ENCODE measurements at regions not wholly inside any gene's neighbourhood (a gene's known extent, or its start where the extent isn't known, plus 50 kb on each side); places are given as distances from the start of the nearest gene placed in this dataset.

DNA sequence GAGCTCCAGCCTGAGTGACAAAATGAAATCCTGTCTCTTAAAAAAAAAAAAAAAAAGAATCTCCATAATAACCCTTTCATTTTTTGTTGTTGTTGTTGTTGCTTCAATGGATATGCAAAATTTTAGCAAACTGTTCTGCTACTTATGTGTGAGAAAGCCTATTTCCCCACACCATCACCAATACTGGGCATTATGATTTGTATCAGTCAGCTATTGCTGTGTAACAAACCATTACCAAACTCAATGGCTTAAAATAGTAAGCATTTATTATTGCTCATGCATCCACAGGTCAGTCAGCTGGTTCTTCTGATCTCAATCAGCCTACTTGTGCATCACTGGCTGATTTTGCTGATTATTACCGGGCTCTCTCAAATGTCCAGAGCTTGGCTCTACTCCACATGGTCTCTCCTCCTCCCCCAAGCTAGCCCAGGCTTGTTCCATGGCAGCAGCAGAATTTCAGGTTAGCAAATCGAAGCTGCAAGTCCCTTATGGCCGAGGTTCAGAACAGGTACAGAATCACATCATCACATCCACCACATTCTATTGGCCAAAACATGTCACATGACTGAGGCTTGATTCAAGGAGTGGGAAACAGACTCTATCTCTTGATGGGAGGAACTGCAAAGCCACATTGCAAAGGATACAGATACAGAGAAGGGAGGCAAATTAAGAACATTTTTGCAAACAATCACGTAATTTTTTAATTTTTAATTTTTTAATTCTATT is 135.1 kb downstream of the MN1 start:
- Mint-ChIP-seq H3K36me3 (no peaks in the 10 kb centered on the region), H3K27ac (no peak overlapping the region), H3K4me3 (no peak overlapping the region), H3K4me1 (no peaks in the 10 kb centered on the region), H3K9me3 (peaks cover 2 to 15% (median 9%) of the 10 kb centered on the region in 8 donors), H3K27me3 (peaks cover 16 to 20% of the 10 kb centered on the region in 2 donors)
- no peak overlapping the region for H3K4me3 ChIP-seq (ENCODE audit: low read length in 2 of 2)
- DNase-seq = no peak
- H3K27ac ChIP-seq (ENCODE audit: low read depth, low read length) = no peak overlapping the region
- no peaks in the 10 kb centered on the region for H3K36me3 ChIP-seq (ENCODE audit: insufficient read depth, low read length)
- ChIA-PET POLR2A (ENCODE audit: partially characterized antibody) (no interaction called here), CTCF (ENCODE audit: partially characterized antibody) (no interaction called here)
- intact Hi-C loops (cut with micrococcal nuclease) = no loop called here
- H3K4me1 ChIP-seq (ENCODE audit: insufficient read depth, low read length) = no peaks in the 10 kb centered on the region
- no peaks in the 10 kb centered on the region for H3K9me3 ChIP-seq (ENCODE audit: control insufficient read depth in 1 of 2, low read length in 2 of 2)
- H3K27me3 ChIP-seq (ENCODE audit: insufficient read depth, low read length) = no peaks in the 10 kb centered on the region

DNA sequence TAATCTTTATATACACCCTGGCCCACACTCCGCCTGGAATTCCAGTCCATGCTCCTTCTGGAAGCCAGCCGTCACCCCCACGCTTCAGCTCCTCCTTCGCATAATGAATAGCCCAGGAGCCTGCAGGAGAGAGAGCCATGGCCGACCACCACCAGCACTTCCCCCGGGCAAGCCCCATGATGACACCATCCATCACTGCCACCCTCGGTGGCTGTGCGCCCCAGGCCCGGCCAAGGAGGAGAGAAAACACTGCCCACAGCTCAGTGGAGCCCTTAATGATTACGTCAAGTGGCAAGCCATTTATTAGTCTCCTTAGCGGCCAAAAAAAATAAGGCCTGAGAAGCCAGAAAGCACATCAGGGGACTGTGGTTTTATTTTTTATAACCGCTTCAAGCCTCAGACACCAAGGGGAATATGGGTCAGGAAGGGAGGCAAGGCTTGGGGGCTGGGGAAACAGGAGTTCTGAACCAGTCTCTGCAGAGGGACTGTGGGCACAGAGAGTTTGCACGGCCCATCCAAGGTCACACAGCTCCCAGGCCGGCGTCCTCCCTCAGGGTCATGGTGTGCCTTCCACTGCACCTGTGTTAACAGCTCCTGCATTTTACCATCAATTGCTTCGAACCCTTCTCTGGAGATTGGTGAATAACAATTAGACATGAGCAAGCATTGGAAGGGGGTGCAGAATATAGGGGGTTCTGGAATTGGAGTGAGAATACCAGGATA is 134.3 kb downstream of the MN1 start:
- ChIA-PET POLR2A (ENCODE audit: partially characterized antibody) (no interaction called here), CTCF (ENCODE audit: partially characterized antibody) (no interaction called here)
- no peak for DNase-seq
- Histone ChIP-seq H3K9me3 (ENCODE audit: control insufficient read depth in 1 of 2, low read length in 2 of 2) (no peaks in the 10 kb centered on the region), H3K4me1 (ENCODE audit: insufficient read depth, low read length) (no peaks in the 10 kb centered on the region), H3K27me3 (ENCODE audit: insufficient read depth, low read length) (no peaks in the 10 kb centered on the region), H3K36me3 (ENCODE audit: insufficient read depth, low read length) (no peaks in the 10 kb centered on the region), H3K27ac (ENCODE audit: low read depth, low read length) (no peak overlapping the region), H3K4me3 (ENCODE audit: low read length in 2 of 2) (no peak overlapping the region)
- Mint-ChIP-seq H3K9me3 (peaks cover 2 to 15% (median 9%) of the 10 kb centered on the region in 8 donors), H3K4me3 (no peak overlapping the region), H3K27ac (no peak overlapping the region), H3K27me3 (peaks cover 16 to 20% of the 10 kb centered on the region in 2 donors), H3K4me1 (no peaks in the 10 kb centered on the region), H3K36me3 (no peaks in the 10 kb centered on the region)
- intact Hi-C loops (cut with micrococcal nuclease) = no loop called here

DNA sequence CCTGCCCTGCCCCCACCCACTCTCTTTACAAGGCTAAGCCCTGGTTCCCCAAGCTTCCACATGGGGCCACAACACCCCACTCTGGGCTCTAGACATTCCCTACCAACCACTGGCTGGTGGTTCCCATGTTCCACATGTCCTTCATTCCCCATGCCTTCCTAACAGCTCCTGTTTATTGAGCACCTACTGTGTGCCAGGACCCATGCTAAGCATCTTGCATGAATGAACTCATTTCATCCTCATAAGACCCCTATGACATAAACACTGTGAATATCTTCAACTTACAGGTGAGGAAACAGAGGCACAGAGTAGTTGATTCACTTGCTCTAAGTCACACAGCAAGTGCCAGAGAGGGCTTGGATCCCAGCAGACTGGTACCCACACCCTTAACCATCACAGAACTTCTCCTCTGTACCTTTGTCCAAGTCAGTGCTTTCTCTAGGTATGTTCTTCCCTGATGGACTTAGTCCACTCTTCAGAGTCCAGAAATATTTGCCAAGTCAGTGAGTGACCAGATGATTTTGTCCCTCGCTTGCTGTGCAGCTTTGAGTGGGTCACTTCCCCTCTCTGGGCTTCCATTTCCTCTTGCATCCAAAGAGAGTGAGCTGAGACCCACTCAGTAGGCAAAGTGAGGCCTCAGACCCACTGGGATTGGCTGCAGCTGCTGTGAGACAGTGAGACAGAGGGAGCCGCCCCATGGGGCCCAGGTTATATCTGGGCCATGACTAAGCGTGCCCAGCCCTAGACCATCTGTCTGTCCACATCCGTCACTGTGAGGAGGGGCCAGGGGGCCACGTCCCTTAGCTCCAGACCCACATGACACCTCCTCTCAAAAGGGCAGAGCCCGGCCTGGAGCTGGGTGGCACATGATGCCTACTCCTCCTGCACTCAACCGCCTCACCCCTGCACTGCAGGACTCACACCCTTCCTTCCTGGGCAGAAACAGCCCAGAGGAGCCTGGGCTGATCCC is 132.4 kb downstream of the MN1 start:
- no peak overlapping the region for H3K27ac ChIP-seq (ENCODE audit: low read depth, low read length)
- no peaks in the 10 kb centered on the region for H3K4me1 Mint-ChIP-seq
- no peaks in the 10 kb centered on the region for H3K4me1 ChIP-seq (ENCODE audit: insufficient read depth, low read length)
- no peak for DNase-seq
- ChIA-PET POLR2A (ENCODE audit: partially characterized antibody) (no interaction called here), CTCF (ENCODE audit: partially characterized antibody) (no interaction called here)
- H3K9me3 Mint-ChIP-seq = peaks cover 2 to 15% (median 9%) of the 10 kb centered on the region in 8 donors
- no peaks in the 10 kb centered on the region for H3K27me3 ChIP-seq (ENCODE audit: insufficient read depth, low read length)
- H3K36me3 ChIP-seq (ENCODE audit: insufficient read depth, low read length) = no peaks in the 10 kb centered on the region
- no peak overlapping the region for H3K4me3 Mint-ChIP-seq
- no peaks in the 10 kb centered on the region for H3K9me3 ChIP-seq (ENCODE audit: control insufficient read depth in 1 of 2, low read length in 2 of 2)
- H3K27ac Mint-ChIP-seq = peak overlapping the region in 1 of 7 donors; percentile 26
- H3K36me3 Mint-ChIP-seq = no peaks in the 10 kb centered on the region
- intact Hi-C loops (cut with micrococcal nuclease) = no loop called here
- H3K4me3 ChIP-seq (ENCODE audit: low read length in 2 of 2) = no peak overlapping the region
- peaks cover 17 to 23% of the 10 kb centered on the region in 2 donors for H3K27me3 Mint-ChIP-seq

DNA sequence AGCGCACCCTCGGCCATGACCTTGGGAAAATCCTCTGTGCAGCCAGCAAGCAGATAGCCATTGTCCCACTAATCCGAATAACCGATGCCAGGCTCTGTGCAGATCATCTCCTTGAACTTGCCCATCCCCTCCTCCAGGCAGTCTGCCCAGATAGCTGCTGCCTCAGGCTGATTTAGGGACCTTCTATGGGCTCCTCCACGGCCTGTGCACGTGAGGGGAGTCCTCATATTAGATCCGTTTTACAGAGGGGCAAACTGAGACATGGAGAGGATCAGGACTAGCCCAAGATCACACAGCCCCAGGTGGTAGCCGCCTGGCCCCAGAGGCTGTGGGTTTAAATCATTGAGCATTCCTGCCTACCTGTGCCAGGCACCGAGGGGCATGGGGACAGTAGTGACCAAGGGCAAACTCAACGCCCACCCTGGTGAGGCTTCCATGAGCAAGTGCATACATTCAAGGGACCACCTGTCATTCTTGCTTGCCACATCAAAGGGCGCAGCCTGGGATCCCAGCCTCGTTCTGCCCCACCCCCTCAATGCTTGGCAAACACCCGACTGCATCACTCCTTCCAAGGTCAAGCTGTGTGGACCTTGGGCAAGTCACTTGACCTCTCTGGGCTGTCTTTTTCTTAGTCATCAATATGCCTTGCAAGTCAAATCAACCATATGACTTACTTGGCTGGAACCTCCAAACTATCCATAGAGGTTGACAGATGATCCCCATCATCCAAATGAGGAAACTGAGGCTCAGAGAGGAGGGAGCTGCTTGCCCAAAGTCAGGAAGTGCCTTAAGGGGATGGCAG is 131.6 kb downstream of the MN1 start:
- Histone ChIP-seq H3K4me1 (ENCODE audit: insufficient read depth, low read length) (no peaks in the 10 kb centered on the region), H3K4me3 (ENCODE audit: low read length in 2 of 2) (no peak overlapping the region), H3K27me3 (ENCODE audit: insufficient read depth, low read length) (no peaks in the 10 kb centered on the region), H3K36me3 (ENCODE audit: insufficient read depth, low read length) (no peaks in the 10 kb centered on the region), H3K27ac (ENCODE audit: low read depth, low read length) (no peak overlapping the region), H3K9me3 (ENCODE audit: control insufficient read depth in 1 of 2, low read length in 2 of 2) (no peaks in the 10 kb centered on the region)
- ChIA-PET POLR2A (ENCODE audit: partially characterized antibody) (no interaction called here), CTCF (ENCODE audit: partially characterized antibody) (no interaction called here)
- peak overlapping the region in 1 of 7 donors; percentile 26 for H3K27ac Mint-ChIP-seq
- peaks cover 23 to 25% of the 10 kb centered on the region in 2 donors for H3K27me3 Mint-ChIP-seq
- peaks cover 2 to 15% (median 9%) of the 10 kb centered on the region in 8 donors for H3K9me3 Mint-ChIP-seq
- H3K4me3 Mint-ChIP-seq = no peak overlapping the region
- no peaks in the 10 kb centered on the region for H3K36me3 Mint-ChIP-seq
- no peak for DNase-seq
- no peaks in the 10 kb centered on the region for H3K4me1 Mint-ChIP-seq
- intact Hi-C loops (cut with micrococcal nuclease) = no loop called here

DNA sequence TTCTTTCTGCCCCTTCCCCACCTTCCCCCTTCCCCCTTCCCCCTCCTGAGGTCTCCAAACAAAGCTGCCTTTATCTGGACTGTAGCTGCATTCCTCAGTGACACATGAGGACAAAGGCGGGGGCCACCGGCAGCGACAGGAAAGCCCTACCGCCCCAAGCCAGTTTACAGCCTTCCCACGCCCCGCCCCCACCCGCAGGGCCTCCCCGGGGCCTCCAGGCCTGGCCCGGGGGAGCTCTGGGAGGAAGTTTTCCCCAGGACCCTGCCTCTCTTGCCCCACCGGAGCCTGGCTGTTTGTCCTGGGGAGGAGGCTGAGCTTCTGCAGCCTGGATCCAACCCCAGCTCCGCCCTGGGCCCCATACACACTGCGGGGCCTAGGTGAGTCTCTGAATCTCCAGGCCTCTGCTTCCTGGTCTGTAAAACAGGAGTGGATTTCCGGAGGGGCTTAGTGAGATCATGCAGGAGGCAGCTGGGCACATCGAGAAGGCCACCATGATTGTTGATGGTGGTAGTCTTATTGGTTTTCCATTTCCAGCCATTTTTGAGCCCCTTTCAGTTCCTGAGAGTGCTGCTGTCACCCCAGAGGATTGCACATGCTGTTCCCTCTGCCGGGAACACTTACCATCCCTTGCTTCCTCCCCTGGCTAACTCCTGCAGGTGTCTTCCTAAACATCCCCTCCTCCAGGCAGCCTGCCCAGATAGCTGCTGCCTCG is 130.7 kb downstream of the MN1 start:
- H3K36me3 Mint-ChIP-seq = no peaks in the 10 kb centered on the region
- H3K4me3 Mint-ChIP-seq = no peak overlapping the region
- Histone ChIP-seq H3K27ac (ENCODE audit: low read depth, low read length) (no peak overlapping the region), H3K27me3 (ENCODE audit: insufficient read depth, low read length) (no peaks in the 10 kb centered on the region), H3K36me3 (ENCODE audit: insufficient read depth, low read length) (no peaks in the 10 kb centered on the region), H3K9me3 (ENCODE audit: control insufficient read depth in 1 of 2, low read length in 2 of 2) (no peaks in the 10 kb centered on the region), H3K4me1 (ENCODE audit: insufficient read depth, low read length) (no peaks in the 10 kb centered on the region), H3K4me3 (ENCODE audit: low read length in 2 of 2) (no peak overlapping the region)
- H3K27me3 Mint-ChIP-seq = peaks cover 23 to 25% of the 10 kb centered on the region in 2 donors
- H3K4me1 Mint-ChIP-seq = no peaks in the 10 kb centered on the region
- intact Hi-C loops (cut with micrococcal nuclease) = no loop called here
- no peak overlapping the region for H3K27ac Mint-ChIP-seq
- CTCF ChIA-PET (ENCODE audit: partially characterized antibody) = no interaction called here
- POLR2A ChIA-PET (ENCODE audit: partially characterized antibody) = no interaction called here
- no peak for DNase-seq
- peaks cover 2 to 11% (median 9%) of the 10 kb centered on the region in 8 donors for H3K9me3 Mint-ChIP-seq

DNA sequence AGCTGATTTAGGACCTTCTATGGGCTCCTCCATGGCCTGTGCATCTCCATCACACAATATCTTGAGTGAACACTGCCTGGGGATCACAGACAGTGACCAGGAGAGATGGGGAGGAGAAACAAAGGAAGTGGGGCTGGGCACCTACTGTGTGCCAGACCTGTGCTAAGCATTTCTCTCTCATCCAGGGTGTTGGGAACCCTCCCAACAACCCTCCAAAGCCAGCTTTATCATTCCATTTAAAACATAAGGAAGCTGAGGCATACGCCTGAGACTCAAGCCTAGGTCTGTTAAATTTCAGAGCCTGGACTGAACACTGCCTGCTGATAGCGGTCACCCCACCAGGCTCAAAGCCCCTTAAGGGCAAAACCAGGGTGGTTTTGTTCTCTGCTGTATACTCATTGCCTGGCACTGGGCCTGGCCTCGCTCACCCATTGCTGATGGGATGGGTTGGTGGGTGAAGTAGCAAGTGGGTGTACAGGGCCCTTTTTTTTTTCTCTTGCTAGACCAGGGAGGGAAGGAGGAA is 130.1 kb downstream of the MN1 start:
- Mint-ChIP-seq H3K4me1 (no peaks in the 10 kb centered on the region), H3K36me3 (no peaks in the 10 kb centered on the region), H3K9me3 (peaks cover 2 to 9% (median 6%) of the 10 kb centered on the region in 8 donors), H3K4me3 (no peak overlapping the region), H3K27me3 (peaks cover 23 to 25% of the 10 kb centered on the region in 2 donors), H3K27ac (no peak overlapping the region)
- Histone ChIP-seq H3K36me3 (ENCODE audit: insufficient read depth, low read length) (no peaks in the 10 kb centered on the region), H3K27me3 (ENCODE audit: insufficient read depth, low read length) (no peaks in the 10 kb centered on the region), H3K27ac (ENCODE audit: low read depth, low read length) (no peak overlapping the region), H3K4me1 (ENCODE audit: insufficient read depth, low read length) (no peaks in the 10 kb centered on the region), H3K4me3 (ENCODE audit: low read length in 2 of 2) (no peak overlapping the region), H3K9me3 (ENCODE audit: control insufficient read depth in 1 of 2, low read length in 2 of 2) (no peaks in the 10 kb centered on the region)
- ChIA-PET CTCF (ENCODE audit: partially characterized antibody) (no interaction called here), POLR2A (ENCODE audit: partially characterized antibody) (no interaction called here)
- intact Hi-C loops (cut with micrococcal nuclease) = no loop called here
- no peak for DNase-seq

Measured in CD4-positive, alpha-beta memory T cell (primary cell).